ENCODE measurements at regions not wholly inside any gene's neighbourhood (a gene's known extent, or its start where the extent isn't known, plus 50 kb on each side); places are given as distances from the start of the nearest gene placed in this dataset.

DNA sequence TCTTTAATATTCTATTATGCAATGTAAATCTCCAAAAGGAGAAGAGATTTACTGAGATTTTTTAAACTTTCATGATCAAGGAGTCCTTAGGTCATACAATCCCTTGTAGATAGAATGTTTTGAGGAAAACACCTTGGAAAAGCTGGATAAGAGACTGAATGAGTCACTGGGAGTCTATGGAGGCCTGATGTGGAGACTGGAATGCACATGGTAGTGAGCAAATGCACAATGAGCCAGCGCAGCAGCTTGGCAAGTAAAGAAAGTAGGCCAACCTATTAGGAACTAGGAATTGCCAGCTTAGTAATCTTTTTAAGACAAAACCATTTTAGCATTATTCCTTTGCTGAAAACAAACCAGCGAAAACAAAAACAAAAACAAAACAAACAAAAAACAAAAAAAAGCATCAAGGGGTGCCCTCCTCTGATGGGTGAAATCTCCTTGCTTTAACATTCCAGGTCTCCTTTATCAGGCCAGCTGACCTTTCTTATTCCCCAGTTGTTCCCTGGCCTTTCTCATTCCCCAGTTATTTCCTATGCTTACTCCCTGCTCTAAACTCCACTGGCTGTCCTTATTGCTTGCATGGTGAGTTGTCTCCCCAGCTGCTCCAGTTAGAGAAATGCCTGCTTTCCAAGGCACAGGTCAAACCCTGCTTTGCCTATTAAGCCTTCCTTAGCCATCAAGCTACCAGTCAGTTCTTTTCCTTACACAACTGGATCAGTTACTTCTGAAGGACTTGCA is 135.8 kb downstream of the PLCE1 start:
- TF ChIP-seq CTCF (IDR thresholded peaks at IDR 0.05) (no peak), FOXK1 (CRISPR knock-in tag; IDR thresholded peaks at IDR 0.05) (no peak), NR3C1 (CRISPR knock-in tag; conservative IDR thresholded peaks at IDR 0.05; ENCODE audit: low read depth) (no peak), CBFB (CRISPR knock-in tag; IDR thresholded peaks at IDR 0.05; ENCODE audit: low read depth) (no peak), TEAD4 (CRISPR knock-in tag; IDR thresholded peaks at IDR 0.05) (no peak), AFF4 (CRISPR knock-in tag; IDR thresholded peaks at IDR 0.05; ENCODE audit: borderline replicate concordance) (no peak)

Measured in WTC11 (cell line).